ENCODE measurements at regions not wholly inside any gene's neighbourhood (a gene's known extent, or its start where the extent isn't known, plus 50 kb on each side); places are given as distances from the start of the nearest gene placed in this dataset.

DNA sequence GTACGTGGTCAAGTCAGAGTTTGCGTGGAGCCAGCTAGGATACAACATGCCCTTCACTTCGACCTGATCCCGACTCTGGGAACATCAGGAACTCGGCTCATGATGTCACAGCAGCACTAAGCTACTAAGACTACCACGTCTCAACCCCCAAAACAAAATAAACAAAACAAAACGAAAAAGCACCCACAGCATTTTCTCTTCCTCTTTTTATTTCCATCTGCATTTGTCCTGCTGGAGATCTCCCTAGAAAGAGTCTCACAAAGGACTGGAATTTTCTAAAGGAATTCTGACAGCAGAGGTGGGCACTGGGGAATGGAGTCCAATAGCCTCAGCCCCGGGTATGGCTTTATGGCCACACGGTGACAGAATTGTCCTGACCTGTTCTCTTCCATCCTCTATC is 196.6 kb downstream of the SALL1 start:
- no peak for DNase-seq

DNA sequence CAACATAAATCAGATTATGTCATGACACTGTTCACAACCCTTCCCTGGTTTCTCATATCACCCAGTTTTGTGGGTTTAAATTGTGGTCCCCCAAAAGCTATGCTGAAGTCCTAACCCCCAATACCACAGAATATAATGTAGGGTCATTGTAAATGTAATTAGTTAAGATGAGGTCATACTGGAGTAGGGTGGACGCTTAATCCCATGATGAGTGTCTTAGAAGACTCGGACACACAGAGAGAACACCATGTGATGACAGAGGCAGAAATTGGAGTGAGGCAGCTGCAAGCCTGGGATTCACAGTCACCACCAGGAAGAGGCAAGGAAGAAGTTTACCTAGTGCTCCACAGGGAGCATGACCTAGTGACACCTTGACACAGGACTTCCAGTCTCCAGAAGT is 197.8 kb downstream of the SALL1 start:
- DNase-seq: no peak

DNA sequence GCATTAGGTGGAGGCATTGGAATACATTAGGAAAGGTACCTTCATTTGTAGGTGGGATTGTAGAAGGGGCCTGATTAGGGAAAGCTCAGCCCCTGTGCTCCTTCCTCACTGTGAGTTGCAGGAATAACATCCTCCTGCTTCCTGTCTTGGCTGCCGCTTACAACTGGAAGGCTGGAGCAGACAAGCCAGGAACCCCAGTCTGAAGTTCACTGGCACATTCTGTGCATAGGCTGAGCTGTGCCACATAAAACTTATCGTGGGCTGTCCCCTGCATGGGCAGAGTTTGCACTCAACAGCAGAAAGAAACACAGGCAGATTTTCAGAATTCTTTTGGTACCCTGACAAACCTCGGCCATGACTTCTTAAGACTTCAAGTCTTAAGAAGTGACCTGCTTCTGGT is 200.1 kb downstream of the SALL1 start:
- no peak for DNase-seq

DNA sequence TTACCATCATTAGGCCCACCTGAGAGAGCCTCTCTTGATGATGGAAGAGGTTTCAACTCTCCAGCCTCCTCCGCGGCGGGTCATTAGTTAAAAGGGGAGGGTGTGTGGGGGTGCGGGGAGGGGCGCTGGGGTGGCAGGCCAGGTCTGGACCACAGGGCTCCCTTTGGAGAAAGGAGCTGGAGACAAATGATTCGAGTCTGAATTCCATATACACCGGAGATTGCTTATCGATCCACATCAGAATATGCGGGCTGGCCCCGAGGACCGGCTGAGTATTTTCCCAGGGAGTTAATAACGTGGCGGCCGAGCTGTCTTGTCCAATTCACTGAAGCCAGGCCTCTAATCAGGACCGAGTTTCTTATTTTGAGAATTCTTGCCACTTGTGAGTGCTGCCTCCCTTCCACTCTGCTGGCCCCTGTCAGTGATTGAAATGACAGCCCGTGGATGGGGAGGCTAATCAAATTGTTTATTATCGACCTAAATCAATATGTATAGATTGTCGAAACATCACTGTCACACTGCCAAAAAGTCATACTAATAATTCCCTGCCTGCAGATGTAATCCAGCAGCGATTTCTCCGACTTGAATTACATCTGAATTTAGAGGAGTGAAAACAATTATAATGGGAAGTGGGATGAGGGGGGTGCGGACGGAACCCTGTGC is 202.7 kb downstream of the SALL1 start:
- no peak for DNase-seq

DNA sequence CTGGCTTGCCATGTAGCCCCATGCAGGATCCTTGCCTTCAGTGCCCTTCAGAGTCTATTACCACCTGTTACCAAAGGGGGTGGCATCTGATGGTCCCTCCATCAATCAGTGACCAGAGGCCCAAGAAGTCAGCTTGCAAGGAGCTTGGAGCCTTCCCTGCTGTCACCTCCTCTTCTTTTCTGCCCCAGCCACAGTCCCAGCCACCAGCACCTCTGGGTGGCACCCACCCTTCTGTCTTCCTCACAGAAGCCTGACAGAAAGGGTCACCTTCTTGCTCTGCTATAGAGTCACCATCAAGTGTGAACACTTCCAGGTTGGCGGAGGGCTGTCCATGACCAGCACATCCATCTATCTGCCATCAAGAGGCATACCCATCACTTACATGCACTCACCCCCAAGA is 203.2 kb downstream of the SALL1 start:
- DNase-seq: no peak

DNA sequence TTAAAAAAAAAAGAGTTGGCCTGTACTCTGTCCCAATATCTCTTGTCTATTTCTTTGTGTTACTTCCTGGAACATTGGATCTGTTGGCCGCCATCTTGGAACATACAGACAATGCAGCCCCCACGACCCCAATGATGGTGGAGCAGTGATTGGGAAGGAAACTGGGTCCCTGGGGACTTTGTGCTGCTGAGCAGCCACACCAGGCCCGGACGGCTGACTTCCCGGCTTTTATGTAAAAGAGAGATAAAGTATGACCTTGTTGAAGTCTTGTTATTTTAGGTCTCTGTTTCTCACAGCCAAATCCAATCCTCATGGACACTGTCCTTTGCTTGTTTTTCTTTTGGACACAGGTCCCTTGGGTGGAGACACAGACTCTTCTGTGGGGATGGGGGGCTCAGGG is 204.5 kb downstream of the SALL1 start:
- no peak for DNase-seq

DNA sequence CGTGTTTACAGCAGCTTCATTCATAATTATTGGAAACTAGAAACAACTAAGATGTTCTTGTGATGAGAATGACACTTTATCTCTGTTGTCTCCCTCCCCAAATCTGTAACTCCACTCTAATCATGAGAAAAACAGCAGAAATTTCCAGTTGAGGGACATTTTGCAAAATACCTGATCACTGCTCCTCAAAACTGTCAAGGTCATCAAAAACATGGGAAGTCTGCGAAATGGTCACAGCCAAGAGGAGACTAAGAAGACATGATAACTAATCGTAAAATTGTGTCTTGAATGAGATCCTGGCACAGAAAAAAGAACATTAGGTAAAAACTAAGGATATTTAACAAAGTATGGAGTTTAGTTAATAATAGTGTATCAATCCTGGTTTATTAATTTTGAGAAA is 204.2 kb downstream of the CYLD start:
- no peak for DNase-seq

DNA sequence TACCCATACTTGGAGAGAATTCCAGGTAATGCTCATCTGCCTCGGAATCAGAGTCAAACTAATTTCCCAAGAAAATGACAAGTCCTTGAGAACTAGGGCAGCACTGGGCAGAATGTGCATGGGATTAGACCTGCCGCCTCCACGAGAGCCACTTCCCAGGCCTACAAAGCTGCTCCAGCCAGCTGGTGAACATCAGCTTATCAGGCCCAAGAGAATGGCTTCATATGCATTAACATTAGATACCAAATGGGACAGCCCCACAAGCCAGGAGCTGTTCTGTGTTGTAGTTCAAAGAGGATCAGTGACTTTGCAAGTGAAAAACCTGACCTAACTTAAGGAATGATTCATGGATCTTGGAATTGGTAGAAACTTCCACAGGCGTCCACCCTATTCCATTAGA is 203.3 kb downstream of the CYLD start:
- DNase-seq: peak; percentile 55

DNA sequence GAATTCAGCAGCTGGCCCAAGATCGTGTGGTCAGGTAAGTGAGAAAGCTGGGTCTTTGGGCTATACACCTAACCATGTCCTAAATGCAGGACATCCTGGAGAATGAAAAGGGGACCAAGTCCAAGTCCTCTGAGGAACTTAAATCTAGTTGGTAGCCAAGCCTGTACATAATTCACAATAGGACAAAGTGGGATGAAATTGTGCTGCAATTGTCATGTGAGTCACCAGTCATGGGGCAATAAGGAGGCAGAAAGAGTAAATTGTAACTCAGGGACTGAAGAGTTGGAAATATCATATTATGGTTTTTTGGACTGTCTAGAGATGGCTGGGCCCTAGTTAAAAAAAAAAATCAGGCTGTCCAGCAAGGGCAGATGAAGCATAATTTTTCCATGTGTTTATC is 202.6 kb downstream of the CYLD start:
- DNase-seq: no peak

DNA sequence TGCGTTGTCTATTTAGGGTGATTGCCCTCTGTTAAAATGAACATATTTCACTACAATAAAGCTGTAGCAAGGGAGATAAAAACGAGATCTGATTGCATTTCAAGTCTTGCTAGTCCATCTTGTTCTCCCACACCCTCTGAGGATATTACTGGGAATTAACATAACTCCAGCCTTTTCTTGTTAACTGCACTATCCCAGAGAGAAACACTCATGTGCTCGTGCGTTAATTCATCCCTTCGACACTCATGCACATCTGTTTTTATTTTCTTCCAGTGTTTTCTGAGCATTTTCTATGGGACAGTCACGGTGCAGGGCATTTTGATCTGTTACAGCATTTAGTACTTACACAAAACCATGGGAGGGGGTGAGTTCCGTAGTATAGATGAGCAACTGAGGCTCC is 202.1 kb downstream of the CYLD start:
- DNase-seq: no peak

DNA sequence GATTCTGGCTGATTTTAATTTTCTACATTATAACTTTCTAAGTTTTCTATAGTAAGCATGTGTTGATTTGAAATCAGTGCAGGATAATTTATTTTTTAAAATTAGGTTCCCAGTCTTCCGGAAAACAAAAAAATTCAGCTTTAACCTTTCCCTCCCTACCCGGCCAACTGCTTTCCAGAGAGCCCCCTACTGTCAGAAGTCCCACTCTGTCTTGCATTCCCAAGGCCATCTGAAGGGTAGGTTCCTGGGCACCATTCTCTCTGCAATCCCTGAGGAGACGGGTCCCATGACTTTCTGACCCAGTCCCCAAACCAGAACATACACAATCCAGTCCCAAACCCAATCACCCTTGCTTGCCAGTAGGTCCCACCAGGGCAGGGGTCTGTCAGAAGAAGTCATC is 200.3 kb downstream of the CYLD start:
- no peak for DNase-seq

DNA sequence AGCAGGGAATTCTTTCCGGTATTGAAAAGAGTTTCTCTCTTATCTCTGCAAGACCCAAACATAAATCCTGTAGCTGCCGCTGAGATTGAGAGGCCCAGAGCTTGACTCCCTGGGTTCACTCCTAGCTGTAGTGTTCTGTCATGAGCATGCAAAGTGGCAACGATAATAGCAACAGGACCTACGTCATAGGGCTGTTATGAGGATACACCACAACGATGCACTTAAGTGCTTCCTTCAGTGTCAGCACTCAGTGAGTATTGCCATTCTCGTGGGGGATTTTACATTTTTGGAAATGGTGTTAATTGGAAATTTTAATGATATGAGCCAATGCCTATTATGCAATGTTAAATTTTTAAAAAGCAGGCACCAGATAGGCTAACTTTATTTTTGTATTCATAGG is 199.8 kb downstream of the CYLD start:
- no peak for DNase-seq

DNA sequence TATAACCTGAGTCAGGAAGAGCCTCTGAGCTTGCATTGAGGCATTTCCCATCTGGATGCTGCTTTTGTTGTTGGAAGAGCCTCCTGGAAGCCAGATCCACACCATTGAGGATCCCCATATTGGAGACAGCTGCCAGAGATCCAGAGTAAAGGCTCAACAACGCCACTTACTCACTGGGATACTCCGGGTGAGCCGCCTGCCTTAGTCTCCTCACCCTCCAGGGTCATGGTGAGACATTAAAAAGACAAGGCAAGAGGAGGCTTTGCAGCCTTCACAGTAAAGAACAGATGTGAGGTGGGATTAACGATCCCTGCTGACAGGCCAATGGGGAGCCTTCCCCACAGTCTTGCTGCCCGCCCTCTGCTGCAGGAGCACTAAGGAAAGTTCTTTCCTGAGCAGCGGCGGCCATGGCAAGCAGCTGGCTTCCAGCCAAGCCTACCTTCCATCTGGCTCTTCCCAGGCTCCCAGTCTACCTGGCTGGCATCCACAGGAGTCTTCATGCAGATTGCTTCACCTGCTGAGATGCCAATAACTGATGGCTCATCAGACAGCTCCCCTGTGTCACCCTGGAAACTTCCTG is 198.5 kb downstream of the CYLD start:
- DNase-seq: peak; percentile 90

DNA sequence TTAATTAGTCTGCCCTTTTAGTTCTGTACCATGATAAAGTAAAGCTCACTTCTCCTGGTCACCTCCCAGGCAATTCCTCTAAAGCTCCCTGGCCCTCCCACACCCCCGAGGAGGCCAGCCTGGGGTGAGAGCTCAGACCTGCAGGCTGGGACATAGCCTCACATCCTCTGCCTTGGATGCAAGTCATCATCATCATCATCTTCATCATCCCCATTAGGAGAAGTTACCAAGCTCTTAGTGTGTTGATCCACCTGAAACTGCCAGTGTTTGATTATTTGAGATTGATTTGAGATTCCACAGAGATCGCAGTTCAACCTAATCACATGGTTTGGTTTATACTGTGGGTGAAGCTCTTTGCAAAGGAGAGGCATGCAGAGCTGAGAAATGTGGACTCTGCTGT is 197.5 kb downstream of the CYLD start:
- DNase-seq: no peak

DNA sequence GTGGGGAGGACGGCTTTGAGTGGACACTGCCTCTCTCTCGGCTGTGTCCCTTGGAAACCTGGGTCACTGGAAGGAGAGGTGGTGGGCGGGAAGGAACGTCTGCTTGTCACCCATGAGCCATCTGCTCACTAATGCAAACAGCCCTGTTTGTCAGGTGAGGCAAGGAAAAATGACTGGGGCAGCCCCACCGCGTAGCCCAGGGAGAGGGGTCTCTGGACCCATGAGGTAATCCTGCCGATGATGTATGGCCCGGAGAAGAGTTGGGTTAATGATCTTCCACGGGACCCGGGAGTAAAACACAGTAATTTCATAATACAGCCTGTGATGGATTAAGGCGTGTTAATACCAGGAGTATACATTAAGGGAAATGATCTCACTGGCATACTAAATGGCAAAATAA is 197.0 kb downstream of the CYLD start:
- no peak for DNase-seq

DNA sequence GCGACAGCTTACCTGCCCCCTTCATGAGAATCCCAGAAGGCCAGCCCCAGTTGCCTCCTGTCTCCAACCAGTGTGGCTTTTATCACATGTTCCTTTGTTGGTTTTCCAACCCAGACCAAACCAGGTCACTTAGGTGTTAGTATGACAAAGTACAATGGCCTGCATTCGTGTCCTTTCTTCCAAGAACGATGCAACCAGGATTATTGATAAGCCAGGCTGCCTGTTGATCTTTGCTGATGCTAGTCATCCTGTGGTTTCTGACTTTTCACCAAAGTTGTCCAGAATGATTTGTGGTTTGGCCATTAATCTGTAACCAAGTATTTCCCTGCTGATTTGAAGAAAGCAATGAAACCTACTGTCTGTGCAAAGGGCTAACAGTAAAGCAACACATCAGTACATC is 191.4 kb downstream of the CYLD start:
- DNase-seq: no peak

DNA sequence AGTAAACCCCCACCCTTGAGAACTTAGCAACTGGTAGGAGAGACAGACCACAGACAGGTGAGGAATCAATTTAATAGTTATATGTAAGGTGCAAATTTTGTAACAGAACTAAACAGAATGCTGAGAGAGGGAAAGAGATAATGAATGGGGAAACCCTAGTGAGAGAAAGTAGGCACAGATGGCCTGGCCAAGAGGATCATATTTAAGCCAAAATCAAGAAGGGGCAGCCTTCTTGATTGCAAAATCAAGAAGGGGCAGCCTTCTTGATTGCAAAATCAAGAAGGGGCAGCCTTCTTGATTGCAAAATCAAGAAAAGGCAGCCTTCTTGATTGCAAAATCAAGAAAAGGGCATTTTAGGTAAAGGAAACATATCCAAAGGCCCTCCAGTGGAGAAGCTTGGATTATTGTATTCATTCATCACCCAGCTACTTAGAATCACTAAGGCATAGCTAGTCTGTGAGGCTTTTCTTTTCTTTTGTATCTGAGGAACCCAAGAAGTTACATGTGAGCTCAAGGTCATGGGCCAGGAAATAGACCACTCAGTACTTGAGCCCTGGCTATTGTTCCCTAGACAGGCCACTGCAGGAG is 190.6 kb downstream of the CYLD start:
- peak; percentile 56 for DNase-seq

DNA sequence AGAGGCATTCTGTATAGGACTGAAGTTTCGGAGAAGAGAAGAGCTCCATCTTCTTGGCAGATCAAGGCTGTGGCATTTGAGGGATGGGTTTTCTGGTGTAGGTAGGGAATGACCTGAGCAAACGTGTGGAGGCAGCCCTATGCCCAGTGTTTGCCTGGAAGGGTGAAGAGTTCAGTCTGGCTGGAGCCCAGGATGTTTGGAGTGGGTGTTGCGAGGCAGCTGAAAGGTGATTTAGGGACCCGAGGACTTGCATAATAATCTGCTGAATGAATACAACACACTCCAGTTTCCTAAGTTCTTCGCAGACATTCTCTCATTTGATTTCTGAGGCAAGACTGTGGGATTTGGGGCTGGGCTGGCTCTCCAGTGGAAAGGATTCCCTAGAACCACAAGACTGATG is 186.2 kb downstream of the CYLD start:
- no peak for DNase-seq

DNA sequence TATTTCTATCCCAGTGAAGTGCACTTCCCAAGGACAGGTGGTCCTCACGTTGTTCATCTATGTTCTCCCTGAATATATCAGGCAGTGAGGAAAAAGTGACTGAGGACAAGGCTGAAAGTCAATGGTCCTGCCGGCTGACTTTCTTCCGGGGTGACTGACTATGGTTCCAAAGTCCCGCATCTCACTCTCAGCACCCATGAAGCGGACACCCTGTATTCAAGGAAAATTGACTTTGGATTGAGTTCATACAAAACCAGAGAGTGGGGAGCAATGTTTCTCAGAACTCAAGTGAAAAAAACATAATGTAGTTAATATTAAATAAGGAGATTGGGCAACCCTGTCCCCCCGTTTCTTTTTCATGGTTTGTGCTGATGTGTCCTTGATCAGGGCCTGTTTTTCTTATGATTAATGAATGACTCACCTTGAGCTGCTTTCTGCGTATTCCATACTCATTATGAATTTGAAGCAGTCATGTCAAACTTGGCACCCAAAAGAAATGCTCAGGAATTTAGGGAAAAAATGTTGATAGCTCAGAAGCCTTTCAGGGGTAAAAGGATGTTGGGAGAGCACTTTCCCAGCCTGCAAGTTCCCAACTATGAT is 184.0 kb downstream of the CYLD start:
- no peak for DNase-seq

DNA sequence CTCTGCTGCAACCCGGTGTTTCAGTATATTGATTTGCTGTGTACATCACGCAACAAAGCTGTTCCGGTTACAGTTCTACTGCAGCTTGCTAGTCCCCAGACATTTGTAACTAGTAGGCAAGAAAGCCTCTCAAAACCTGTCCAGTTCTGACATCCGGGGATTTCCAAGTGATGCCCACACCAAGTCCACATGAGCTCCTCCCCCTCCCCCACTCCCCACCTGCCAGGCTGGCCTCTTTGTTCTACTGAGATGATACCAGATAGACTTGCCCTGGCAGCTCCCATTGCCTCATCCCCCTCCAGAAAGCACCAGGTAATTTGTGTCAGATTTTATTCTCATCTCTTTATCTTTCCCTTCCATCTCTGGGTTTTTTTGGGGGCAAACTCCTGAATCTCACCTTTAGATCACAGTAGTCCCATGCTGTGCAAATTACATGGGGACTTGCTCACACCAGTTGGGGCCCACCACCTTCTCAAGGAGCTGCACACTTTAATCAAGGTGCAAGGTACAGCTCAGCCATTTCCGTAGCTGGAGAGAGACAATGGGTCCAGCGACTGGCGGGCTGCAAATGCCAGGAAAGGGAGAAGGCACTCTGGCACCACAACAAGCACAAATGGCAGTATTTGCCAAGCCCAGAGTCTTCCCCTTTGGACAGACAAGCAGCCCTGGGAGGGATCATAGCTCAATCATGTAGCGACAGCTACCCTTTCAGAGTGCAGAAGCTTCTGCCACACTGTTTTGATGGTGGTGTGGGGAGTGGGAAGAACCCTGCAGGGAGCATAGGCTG is 183.1 kb downstream of the CYLD start:
- no peak for DNase-seq

DNA sequence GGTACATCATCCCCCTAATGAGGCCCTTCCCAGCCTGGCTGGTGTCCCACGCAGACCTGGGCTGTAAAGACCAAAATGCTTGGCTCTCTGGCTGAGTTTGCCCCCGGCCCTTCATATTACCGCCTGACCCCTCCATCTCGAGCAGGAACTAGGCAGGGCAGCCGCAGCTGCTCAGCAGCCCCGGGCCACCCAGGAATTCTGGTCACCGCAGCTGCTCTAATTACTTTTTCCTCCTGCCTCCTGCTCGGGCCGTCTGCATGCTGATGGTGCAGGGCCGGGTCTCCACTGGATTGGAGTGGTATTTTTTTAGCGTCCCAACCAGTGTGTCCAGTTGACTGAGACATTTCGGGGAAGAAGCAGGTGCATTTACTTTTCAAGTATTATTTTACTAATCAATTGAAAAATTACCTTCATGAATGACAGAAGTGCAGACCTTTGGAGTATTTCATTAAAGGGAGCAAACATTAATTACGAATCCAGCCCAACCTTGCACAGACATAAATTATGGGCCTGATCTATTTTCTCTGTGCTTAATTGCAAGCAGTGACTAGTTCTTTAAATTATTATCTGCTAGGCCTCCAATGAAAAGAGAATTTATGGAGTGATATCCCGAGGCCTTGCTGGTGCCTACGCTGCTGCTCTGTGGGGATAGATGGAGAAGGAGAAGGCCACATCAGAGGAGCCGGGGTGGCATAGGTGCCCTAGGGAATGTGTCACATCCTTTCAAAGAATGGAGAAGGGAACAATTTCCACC is 176.2 kb downstream of the CYLD start:
- no peak for DNase-seq

DNA sequence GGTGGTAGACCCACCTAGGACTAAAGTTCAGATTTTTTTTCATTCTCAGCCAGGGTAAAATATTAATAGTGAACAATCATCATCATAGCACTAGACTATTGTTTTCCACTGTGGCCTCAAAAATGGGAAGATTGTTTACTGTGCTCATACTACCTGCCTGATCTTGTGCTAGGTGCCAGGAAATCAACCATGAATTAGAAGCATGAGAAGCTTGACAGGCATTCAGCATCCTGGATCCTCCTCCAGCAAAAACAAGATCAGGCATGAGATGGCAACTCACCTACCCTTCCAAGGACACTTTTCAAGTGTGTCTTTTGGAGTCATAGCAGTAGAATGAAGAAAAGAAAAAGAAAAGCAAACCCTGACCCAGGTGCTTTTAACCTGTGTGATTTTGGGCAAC is 174.2 kb downstream of the CYLD start:
- DNase-seq: no peak

DNA sequence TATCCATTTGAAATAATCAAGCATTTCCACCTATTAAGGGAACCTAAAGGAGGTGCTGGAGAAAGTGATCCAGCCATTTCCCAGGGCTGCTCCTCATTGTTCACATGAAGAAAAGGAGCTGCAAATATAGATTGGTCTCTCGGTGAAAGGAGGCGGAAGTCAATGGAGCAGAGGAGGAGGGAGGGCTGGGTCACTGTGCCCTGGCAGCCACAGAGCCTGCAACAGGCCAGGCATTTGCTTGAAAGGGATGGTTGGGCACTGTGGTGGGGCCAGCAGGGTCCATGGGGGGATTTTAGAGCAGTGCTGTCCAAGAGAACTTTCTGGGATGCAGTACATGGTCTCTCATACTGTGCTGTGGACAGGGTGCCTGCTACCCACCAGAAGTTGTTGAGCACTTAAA is 173.2 kb downstream of the CYLD start:
- DNase-seq: no peak

All from NCI-H524 treated with DMSO at 0.1 percent for 48 hours (cell line).